ENCODE measurements at regions not wholly inside any gene's neighbourhood (a gene's known extent, or its start where the extent isn't known, plus 50 kb on each side); places are given as distances from the start of the nearest gene placed in this dataset.

- TF ChIP-seq, protein P1, sequence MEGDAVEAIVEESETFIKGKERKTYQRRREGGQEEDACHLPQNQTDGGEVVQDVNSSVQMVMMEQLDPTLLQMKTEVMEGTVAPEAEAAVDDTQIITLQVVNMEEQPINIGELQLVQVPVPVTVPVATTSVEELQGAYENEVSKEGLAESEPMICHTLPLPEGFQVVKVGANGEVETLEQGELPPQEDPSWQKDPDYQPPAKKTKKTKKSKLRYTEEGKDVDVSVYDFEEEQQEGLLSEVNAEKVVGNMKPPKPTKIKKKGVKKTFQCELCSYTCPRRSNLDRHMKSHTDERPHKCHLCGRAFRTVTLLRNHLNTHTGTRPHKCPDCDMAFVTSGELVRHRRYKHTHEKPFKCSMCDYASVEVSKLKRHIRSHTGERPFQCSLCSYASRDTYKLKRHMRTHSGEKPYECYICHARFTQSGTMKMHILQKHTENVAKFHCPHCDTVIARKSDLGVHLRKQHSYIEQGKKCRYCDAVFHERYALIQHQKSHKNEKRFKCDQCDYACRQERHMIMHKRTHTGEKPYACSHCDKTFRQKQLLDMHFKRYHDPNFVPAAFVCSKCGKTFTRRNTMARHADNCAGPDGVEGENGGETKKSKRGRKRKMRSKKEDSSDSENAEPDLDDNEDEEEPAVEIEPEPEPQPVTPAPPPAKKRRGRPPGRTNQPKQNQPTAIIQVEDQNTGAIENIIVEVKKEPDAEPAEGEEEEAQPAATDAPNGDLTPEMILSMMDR (optimal IDR thresholded peaks at IDR 0.05 in 1 of 3, IDR thresholded peaks at IDR 0.05 in 1 of 3, conservative IDR thresholded peaks at IDR 0.05 in 1 of 3; ENCODE audit: extremely low read depth in 1 of 3, insufficient read depth in 2 of 3, low read length in 3 of 3), result no peak
- TF ChIP-seq EZH2 (IDR thresholded peaks at IDR 0.05; ENCODE audit: low read length), result no peak
Measured at GRCh38 chr13:44790289-44790688, 199.0 kb downstream of the NUFIP1 start.

Measured in keratinocyte (primary cell).